NCI-H345 treated with DMSO at 0.1 percent for 48 hours (cell line): ENCODE measurements at regions not wholly inside any gene's neighbourhood (a gene's known extent, or its start where the extent isn't known, plus 50 kb on each side); places are given as distances from the start of the nearest gene placed in this dataset.

Experiments used
- DNase-seq: peaks from one replicate; lab custom pipeline; 2025; ENCODE audit not compliant: unreplicated experiment; lab: John Stamatoyannopoulos, UW

DNA sequence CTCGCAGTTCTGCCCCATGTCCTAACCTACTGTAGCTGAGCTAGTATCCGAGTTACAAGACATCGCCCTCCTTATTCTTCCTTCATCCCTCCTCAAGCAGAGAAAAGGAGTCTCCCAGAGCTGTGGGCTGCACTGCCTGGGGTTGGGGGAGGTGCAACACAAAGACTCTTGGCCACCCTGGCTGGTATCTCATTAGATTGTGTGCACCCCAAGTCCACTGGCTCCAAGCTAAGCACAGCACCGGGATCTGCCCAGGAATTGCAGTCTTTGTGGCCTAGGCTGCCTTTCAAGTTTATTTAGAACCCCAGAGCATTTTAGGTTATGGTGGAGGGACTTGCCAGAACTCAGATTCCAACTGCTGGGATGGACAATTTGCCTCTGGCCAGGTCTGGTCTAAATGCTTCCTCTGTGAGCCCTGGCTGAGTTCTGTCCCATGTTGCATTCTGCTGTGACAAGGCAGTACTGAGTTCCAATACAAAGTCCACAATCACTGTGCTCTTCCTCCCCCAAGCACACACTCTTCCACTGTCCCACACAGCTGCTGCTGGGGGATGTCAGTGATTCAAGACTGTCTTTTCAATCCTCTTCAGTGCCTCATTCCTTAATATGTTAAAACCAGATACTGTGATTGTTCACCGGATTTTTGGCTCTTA, 169.6 kb upstream of the CLEC14A start:
- no peak for DNase-seq

DNA sequence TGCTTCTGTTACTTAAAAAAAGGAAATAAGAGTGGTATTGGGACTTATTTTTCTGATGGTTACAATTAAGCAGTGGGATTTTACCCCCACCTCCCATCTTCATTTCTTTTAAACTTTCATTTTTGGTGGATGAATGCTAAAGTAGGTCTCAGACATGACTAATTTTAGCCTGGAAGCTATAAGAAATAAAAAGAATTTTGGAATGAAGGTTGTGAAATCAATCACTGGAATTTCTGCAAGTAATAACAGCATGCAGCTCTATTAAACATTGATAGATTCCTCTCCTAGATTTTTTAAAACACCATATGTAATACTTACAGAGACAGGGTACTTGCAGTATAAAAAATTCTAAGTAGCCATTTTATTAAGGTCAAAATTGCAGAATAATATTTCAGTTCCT, 164.2 kb upstream of the CLEC14A start:
- DNase-seq: no peak

DNA sequence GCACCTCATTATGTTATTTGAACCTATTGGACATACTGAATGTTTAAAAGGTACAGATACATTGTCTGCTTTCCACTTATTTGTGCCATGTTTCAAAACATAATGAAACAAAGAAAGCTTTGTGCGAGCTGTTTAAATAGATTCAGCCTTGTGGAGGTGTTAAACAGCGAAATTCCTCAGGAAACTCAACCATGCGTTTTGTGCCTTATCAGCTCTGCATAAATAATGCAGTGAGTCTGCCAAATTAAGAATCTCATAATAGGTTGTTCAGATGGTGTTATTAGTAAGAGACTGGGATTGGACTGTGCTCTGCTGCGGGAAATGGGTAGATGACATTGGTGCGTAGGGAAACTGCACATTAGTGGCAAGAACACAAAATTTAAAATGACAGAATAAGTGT, 163.7 kb upstream of the CLEC14A start:
- DNase-seq: no peak

DNA sequence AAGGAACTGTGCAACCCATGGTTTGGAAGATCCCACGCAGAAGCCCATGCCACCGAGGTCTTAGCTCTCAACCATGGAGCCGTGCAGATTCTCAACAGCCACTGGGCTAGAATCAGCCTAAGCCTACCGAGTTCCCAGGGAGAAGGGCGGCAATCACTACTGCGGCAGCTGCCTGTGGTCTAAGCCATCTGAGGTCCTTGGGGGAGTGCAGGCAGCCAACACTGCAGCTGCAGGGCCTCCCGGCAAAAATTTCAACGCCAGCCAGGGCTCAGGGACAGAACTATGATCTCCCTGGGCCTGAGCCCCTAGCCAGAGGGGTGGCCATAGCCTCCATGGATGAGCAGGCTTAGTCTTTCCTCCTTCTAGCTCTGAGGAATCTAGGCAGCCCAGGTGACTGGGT, 156.8 kb upstream of the CLEC14A start:
- no peak for DNase-seq

- no peak for DNase-seq
Measured at GRCh38 chr14:38410442-38410841, 154.5 kb upstream of the CLEC14A start.

- no peak for DNase-seq
Measured at GRCh38 chr14:38409071-38409705, 153.3 kb upstream of the CLEC14A start.

DNA sequence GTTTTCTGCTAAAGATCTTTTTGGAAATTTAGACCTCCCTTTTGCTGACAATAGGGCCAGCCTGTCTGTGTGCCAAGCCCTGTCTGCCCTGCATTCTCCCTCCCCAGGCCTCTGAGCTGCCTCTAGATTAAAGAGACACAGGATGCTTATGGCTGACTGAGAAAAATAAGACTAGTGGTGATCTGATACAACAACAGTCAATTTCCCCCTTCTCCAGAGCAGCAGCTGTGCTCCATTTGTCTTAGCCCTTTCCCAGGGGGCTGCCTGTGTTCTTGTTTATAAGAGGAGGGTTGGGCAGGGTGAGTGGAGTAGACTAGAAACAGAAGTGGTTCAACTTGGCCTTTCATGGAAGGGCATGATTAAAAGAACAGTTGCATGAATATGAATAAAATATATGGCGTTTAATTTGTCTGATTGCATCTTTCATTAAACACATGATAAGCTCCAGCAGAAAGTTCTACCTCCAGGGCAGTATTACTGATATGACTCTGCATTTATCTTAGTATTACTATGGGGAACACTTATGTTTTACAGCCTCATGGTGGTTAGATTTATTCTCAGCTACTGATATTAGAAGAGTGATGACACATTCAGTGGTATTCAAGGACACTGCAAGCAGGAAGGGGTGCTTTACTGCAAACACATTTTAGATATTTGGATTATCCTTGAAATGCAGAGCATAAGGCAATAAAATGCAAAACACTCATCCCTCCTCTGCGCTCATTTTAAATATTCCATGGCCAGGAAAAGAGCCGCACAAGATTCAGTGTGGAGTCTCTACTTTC, 150.2 kb upstream of the CLEC14A start:
- DNase-seq: peak; percentile 68

- DNase-seq: no peak
Measured at GRCh38 chr14:38404616-38405015, 148.7 kb upstream of the CLEC14A start.

DNA sequence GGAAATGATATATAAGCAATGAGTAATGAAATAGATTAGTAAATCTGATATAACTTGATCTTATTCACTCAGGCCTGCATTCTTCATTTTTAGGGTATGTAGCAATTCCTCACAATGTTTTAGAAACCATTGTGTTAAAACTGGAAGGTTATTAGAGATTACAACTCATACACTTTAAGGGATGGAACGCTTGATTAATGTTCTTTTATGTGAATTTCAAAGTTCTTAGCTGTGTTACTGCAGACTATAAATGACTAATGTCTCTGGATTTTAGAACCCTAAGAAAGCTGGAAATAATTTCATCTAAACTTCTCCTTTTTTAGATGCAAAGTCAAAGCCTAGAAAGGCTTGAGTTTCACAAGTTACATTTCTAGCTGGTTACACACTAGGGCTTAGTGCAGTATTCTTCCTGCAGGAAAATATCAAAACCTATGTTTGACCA, 148.2 kb upstream of the CLEC14A start:
- DNase-seq: no peak

DNA sequence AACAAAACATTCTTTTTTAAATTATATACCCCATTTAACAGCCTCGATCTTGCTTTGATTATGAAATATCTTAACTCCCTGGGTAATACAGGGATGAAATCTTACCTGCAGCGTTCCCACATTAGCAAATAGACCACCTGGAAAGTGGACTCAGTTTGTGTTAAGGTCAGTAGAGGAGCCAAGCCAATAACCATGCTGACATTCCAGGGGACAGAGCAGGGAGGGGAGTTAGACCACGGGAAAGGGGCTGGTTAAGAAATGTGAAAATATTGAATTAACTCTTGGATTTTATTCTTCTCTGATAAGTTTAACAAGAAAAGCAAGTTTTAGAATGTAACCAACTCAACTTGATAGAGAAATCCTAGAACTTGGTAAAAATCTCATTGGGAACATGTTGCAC, 144.9 kb upstream of the CLEC14A start:
- no peak for DNase-seq

DNA sequence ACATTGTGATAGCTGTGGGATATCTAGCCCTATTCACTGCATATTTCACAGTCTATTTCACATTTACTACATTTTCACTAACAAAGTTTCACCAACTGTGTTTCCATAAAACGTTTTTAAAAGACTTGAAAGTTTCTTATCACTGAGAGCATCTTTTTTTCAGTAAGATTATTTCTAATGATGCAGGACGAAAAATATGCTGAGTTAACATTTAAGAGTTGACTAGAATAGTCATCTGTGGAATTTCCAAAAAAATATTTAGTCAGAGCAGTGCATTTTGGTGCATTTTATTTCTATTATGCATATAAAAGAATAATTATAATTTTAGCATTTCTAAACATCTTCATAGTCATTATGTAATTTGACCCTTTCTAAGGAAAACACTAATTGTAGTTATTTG, 143.8 kb upstream of the CLEC14A start:
- no peak for DNase-seq

DNA sequence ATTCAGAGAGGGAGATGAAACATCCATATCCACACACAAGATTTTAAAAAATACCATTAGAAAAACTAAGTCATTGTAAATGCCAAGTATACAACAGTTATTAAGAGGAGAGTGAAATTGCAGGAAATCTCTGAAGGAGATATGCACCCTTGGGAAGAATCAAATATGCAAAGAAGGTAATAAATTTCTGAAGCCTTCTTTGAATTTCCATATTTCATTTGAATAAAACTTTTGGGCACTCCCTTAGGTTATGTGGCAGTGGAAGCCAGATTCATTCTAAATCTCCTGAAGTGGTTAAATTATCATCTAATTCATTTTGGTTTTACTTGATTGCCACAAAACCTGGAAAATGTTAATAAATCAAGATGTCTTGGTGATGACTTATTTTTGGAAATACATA, 138.9 kb upstream of the CLEC14A start:
- no peak for DNase-seq

GRCh38 chr14:38394064-38394463, 138.2 kb upstream of the CLEC14A start:
- no peak for DNase-seq

- DNase-seq: no peak
Measured at GRCh38 chr14:38391334-38391733, 135.4 kb upstream of the CLEC14A start.

DNA sequence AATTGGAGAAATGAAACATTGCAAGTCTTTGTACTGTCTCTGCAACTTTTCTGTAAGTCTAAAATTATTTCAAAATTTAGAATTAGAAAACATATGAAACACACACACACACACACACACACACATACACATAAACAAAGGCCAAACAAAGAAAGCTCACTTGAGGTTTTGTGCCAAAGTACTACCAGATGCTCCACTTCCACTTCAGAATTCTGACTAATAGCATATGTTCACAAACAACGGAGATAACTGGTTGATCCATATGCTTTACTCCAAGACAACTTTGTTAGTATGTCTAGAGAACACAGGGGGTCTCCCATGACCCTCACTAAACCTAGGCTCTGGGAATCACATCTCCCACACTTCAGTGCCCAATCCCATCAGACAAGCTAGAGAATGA, 133.8 kb upstream of the CLEC14A start:
- DNase-seq: no peak

DNA sequence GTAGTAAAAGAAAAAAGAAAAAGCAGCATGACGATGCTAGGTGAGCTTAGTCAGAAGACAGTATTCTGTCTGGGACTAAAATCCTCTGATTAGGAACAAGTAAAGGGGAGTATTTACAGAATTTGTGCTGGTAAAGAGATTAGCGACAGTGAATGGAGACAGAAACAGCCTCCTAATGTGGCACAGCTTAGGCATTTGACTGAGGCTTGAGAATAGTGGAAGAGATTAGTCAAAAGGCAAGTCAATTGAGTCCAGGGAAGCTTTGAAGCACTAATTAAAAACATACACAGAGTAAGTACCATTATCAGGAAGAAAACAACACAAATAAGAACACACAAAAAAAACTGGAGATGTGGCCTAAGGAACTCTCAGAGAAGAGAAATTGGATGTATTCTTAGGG, 131.9 kb upstream of the CLEC14A start:
- no peak for DNase-seq

GRCh38 chr14:38385836-38386235, 129.9 kb upstream of the CLEC14A start:
- DNase-seq: no peak

DNA sequence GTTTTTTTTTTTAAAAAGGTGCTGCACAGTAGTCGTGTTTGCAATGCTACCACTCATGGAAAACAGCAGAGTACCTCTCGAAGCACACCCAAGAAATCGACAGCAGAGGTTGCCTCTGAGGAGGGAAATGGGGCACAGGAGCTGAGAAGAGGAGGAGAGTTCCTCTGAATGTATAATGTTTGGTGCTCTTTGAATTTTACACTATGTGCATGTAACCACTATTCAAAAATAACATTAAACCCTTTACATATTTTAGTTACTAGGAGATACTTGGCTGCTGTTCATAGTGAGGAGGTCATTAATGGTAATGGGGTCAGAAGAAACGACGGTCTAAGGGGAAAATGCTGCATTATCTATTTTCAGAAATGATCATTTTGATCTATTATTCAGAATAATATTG, 129.4 kb upstream of the CLEC14A start:
- no peak for DNase-seq

DNA sequence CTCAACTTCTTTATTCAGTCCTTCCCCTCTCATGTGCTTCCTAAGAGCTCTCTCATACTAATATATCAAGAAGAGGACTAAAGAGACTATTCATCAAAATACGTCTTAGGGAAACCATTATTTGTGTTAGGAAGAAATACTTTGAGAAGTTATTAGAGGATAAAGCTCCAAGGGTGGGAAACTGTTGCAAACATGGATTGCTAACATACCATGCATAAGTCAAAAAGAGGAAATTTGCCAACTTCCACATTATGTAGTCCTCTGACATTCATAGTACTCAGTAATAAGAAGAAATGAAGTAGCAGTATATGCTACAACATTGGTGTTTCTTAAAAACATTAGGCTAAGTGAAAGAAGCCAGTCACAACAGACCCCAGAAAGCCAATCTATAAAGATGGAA, 128.8 kb upstream of the CLEC14A start:
- no peak for DNase-seq

- DNase-seq: no peak
Measured at GRCh38 chr14:38367922-38368321, 112.0 kb upstream of the CLEC14A start.

GRCh38 chr14:38366374-38366773, 110.5 kb upstream of the CLEC14A start:
- DNase-seq: no peak

DNA sequence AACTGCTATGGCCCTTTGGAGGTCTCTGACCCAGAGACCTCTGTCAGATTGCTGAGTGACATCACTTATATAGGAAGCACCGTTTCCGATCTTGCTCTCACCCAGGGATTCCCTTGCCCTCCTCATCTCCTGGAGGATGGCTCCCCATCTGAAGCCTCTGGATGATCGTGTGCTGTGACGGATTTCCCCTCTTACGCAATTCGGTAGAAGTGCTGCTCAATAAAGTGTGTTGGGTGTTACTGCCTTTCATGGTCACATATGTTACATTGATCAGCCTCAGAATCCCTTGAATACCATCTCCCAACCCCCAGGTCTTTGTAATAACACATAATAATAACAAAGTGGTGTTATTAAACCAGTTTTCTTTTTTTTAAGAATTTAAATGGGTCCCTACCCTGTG, 107.3 kb upstream of the CLEC14A start:
- DNase-seq: no peak
